Caco-2 (cell line): ENCODE measurements at regions not wholly inside any gene's neighbourhood (a gene's known extent, or its start where the extent isn't known, plus 50 kb on each side); places are given as distances from the start of the nearest gene placed in this dataset.

Source experiments
- BruUV-seq: library from RNA; stranded (reverse); fragments of 400-500 nt; replicated peaks from 2 replicates; lab custom pipeline; 2021; lab: Mats Ljungman, UMichigan
- CTCF ChIA-PET: fragments of 300-600 bp; sonication (Branson Sonifier 250); formaldehyde crosslinking; loops from one replicate; lab custom pipeline; 2022; ENCODE audit warnings: antibody characterized with exemption; lab: Charles Lee
- POLR2A ChIA-PET: fragments of 300-600 bp; sonication (Branson Sonifier 250); formaldehyde crosslinking; loops from one replicate; lab custom pipeline; 2022; ENCODE audit warnings: antibody characterized with exemption; lab: Charles Lee
- DNase-seq, 2 experiments: peaks; one replicate each; pipeline versions ENCODE4 v3.0.0 to v3.0.0-alpha.2; 2020 to 2022
- H3K27me3 ChIP-seq: replicated peaks from 2 replicates; pipeline ENCODE4 v1.6.0; 2011; ENCODE audit warnings: low read length; ENCODE audit not compliant: control insufficient read depth, insufficient read depth
- H3K36me3 ChIP-seq: 2 replicates; pipeline ENCODE4 v1.5.1; 2011; ENCODE audit warnings: low read length; ENCODE audit not compliant: control insufficient read depth, insufficient read depth
- H3K4me1 ChIP-seq: fragments of 250-450 bp; sonication (Bioruptor Pico); 2 replicates; pipeline ENCODE4 v1.5.1; 2020; ENCODE audit warnings: mild to moderate bottlenecking
- H3K4me3 ChIP-seq: 2 replicates; pipeline ENCODE4 v1.5.1; 2011; ENCODE audit warnings: low read depth, mild to moderate bottlenecking, control low read depth, low read length
- H3K9me3 ChIP-seq: fragments of 250-450 bp; sonication (Bioruptor Pico); 2 replicates; pipeline ENCODE4 v1.5.1; 2020; ENCODE audit warnings: mild to moderate bottlenecking, moderate library complexity
- H3K27ac Mint-ChIP-seq: one replicate; pipeline ENCODE4 v1.8.0; 2022; ENCODE audit warnings: mixed read lengths; ENCODE audit not compliant: unreplicated experiment
- H3K27me3 Mint-ChIP-seq: one replicate; pipeline ENCODE4 v1.8.0; 2022; ENCODE audit warnings: mixed read lengths; ENCODE audit not compliant: insufficient read depth, unreplicated experiment
- H3K36me3 Mint-ChIP-seq: one replicate; pipeline ENCODE4 v1.8.0; 2022; ENCODE audit warnings: mild to moderate bottlenecking, mixed read lengths; ENCODE audit not compliant: insufficient read depth, unreplicated experiment
- H3K4me1 Mint-ChIP-seq: one replicate; pipeline ENCODE4 v1.8.0; 2022; ENCODE audit warnings: low read depth, mixed read lengths; ENCODE audit not compliant: unreplicated experiment
- H3K4me3 Mint-ChIP-seq: one replicate; pipeline ENCODE4 v1.8.0; 2022; ENCODE audit warnings: mild to moderate bottlenecking, moderate library complexity, mixed read lengths; ENCODE audit not compliant: unreplicated experiment
- H3K9me3 Mint-ChIP-seq: one replicate; pipeline ENCODE4 v1.8.0; 2022; ENCODE audit warnings: mixed read lengths; ENCODE audit not compliant: unreplicated experiment
- intact Hi-C: fragments of 100-400 bp; cut with micrococcal nuclease; formaldehyde crosslinking; loops from one replicate; pipeline ENCODE4 v1.10.0; 2022; ENCODE audit not compliant: unreplicated experiment
- TF ChIP-seq, protein P1 (sequence below), 2 experiments: fragments of 200-600 bp in 1 of 2; IDR thresholded peaks; 1 replicate in 1 of 2; 2 replicates in 1 of 2; pipeline versions ENCODE4 v1.5.1 to v1.8.0; 2011 to 2022; ENCODE audit warnings: antibody characterized with exemption in 1 of 2, control low read depth in 1 of 2, inconsistent platforms in 1 of 2, low read depth in 1 of 2, low read length in 1 of 2, mild to moderate bottlenecking in 1 of 2, moderate library complexity in 1 of 2; ENCODE audit not compliant: insufficient read depth in 1 of 2, severe bottlenecking in 1 of 2, unreplicated experiment in 1 of 2

DNA sequence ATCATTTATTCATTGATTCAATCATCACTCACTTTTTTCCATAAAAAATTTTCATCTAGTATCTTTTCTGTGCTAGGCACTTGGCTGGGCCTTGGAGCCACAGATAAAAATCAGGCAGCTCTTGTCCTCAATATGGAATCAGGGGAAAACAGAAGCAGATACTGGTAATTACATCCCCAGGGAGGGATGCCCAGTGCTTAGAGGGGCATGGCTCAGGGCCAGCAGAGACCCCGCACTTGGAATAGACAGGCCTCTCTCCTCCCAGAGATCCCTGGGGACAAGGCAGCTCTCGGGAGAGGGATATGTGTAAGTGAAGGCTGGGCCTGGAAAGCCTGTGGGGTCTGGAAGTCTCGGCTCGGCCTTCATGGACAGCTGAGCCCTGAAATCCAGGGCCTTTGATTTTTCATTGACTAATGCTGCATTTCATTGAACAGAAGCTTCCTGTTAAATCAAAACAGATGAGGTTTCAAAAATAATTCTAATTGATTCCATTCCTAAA is 180.4 kb downstream of the FOXD2 start:
- Mint-ChIP-seq H3K9me3 (no peaks in the 10 kb centered on the region), H3K4me1 (no peaks in the 10 kb centered on the region), H3K36me3 (no peaks in the 10 kb centered on the region), H3K27me3 (no peaks in the 10 kb centered on the region), H3K27ac (no peak overlapping the region), H3K4me3 (no peak overlapping the region)
- TF ChIP-seq, protein P1, sequence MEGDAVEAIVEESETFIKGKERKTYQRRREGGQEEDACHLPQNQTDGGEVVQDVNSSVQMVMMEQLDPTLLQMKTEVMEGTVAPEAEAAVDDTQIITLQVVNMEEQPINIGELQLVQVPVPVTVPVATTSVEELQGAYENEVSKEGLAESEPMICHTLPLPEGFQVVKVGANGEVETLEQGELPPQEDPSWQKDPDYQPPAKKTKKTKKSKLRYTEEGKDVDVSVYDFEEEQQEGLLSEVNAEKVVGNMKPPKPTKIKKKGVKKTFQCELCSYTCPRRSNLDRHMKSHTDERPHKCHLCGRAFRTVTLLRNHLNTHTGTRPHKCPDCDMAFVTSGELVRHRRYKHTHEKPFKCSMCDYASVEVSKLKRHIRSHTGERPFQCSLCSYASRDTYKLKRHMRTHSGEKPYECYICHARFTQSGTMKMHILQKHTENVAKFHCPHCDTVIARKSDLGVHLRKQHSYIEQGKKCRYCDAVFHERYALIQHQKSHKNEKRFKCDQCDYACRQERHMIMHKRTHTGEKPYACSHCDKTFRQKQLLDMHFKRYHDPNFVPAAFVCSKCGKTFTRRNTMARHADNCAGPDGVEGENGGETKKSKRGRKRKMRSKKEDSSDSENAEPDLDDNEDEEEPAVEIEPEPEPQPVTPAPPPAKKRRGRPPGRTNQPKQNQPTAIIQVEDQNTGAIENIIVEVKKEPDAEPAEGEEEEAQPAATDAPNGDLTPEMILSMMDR (IDR thresholded peaks at IDR 0.05; ENCODE audit: insufficient read depth in 1 of 2, low read depth in 1 of 2, low read length in 1 of 2, severe bottlenecking in 1 of 2, unreplicated experiment in 1 of 2), result no peak
- no TSS peak for BruUV-seq
- Histone ChIP-seq H3K4me3 (no peak overlapping the region), H3K36me3 (no peaks in the 10 kb centered on the region), H3K4me1 (peaks cover 6% of the 10 kb centered on the region; the same call in 1 of the 2 replicates), H3K9me3 (no peaks in the 10 kb centered on the region), H3K27me3 (no peaks in the 10 kb centered on the region)
- DNase-seq, result no peak
- ChIA-PET POLR2A (no interaction called here), CTCF (interaction anchor here (0.6 to 1.5 kb wide), 4 partner anchors 9 to 195 kb away, joined by 3 to 8 read pairs (median 6); partner anchors contain the start of gene FOXD2)
- intact Hi-C loops, result no loop called here

DNA sequence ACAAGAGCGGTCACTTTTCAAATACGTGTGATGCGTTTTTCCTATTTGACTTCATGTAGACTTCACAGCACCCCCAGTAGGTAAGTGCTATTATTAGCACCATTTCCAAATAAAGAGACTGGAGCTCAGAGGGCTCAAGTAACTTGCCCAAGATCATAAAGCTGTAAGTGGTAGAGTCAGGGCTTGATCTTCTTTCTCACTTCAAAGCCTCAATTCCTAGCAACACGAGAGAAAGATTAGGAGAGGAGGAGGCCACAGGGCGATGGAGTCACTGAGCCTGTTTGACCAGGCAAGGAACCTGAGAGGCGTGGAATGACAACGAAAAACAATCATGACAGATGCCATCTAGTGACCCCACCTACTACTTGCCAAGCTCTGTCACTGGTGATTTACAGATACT is 181.0 kb downstream of the FOXD2 start:
- no peaks in the 10 kb centered on the region for H3K9me3 Mint-ChIP-seq
- no peak overlapping the region for H3K4me3 ChIP-seq

DNA sequence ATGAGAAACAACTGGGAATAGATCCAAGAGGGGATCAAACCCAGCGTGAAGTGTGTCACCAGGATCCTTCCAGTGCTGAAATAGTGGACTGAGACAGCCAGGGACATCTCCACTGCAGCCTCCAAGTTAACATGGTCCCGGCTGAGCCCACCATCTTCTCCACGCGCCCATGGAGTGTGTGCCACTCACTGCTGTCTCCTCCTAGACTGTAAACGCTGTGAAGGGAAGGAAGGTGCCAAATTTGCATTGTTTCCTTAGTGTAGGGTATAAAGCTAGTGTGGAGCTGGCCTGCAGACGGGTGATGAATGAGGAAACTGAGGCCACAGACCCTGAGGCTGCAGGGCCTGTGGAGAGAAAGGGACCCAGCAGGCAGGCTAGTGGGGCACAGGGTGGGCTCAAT is 183.6 kb downstream of the FOXD2 start:
- no TSS peak for BruUV-seq
- Mint-ChIP-seq H3K36me3 (no peaks in the 10 kb centered on the region), H3K9me3 (no peaks in the 10 kb centered on the region), H3K27ac (no peak overlapping the region), H3K27me3 (no peaks in the 10 kb centered on the region), H3K4me1 (no peaks in the 10 kb centered on the region), H3K4me3 (no peak overlapping the region)
- Histone ChIP-seq H3K4me1 (peaks cover 6% of the 10 kb centered on the region; the same call in 1 of the 2 replicates), H3K4me3 (no peak overlapping the region), H3K27me3 (no peaks in the 10 kb centered on the region), H3K36me3 (no peaks in the 10 kb centered on the region), H3K9me3 (no peaks in the 10 kb centered on the region)
- TF ChIP-seq, protein P1 (IDR thresholded peaks at IDR 0.05; ENCODE audit: insufficient read depth in 1 of 2, low read depth in 1 of 2, low read length in 1 of 2, severe bottlenecking in 1 of 2, unreplicated experiment in 1 of 2), result no peak
- ChIA-PET POLR2A (no interaction called here), CTCF (no interaction called here)
- no peak for DNase-seq
- intact Hi-C loops, result no loop called here

More for the DNA sequence above, 181.0 kb downstream of the FOXD2 start:
- no peaks in the 10 kb centered on the region for H3K27me3 ChIP-seq
- no peak overlapping the region for H3K4me3 Mint-ChIP-seq
- ChIA-PET POLR2A (no interaction called here), CTCF (interaction anchor here (0.6 to 1.5 kb wide), 6 partner anchors 8 to 195 kb away, joined by 3 to 8 read pairs (median 4); partner anchors contain the start of gene FOXD2)
- no peaks in the 10 kb centered on the region for H3K36me3 Mint-ChIP-seq
- intact Hi-C loops, result no loop called here
- BruUV-seq, result no TSS peak
- H3K27me3 Mint-ChIP-seq, result no peaks in the 10 kb centered on the region
- no peaks in the 10 kb centered on the region for H3K4me1 Mint-ChIP-seq
- peak; percentile 40 to 50 for DNase-seq
- no peaks in the 10 kb centered on the region for H3K9me3 ChIP-seq
- H3K27ac Mint-ChIP-seq, result no peak overlapping the region
- peaks cover 6% of the 10 kb centered on the region; the same call in 1 of the 2 replicates for H3K4me1 ChIP-seq
- TF ChIP-seq, protein P1 (IDR thresholded peaks at IDR 0.05; ENCODE audit: insufficient read depth in 1 of 2, low read depth in 1 of 2, low read length in 1 of 2, severe bottlenecking in 1 of 2, unreplicated experiment in 1 of 2), result no peak
- H3K36me3 ChIP-seq, result no peaks in the 10 kb centered on the region
